Duodenal mucosa (tissue), 2 donors: ENCODE measurements at regions not wholly inside any gene's neighbourhood (a gene's known extent, or its start where the extent isn't known, plus 50 kb on each side); places are given as distances from the start of the nearest gene placed in this dataset.

Source experiments
- H3K27ac ChIP-seq: one replicate; pipeline ENCODE4 v1.7.0; 2013; ENCODE audit warnings: low read depth, low read length
- H3K27me3 ChIP-seq, 2 donors: one replicate each; pipeline ENCODE4 v1.7.0; 2013; ENCODE audit warnings: low read length in 2 of 2, control low read depth in 1 of 2; ENCODE audit not compliant: insufficient read depth in 2 of 2, control insufficient read depth in 1 of 2
- H3K36me3 ChIP-seq, 2 donors: one replicate each; pipeline ENCODE4 v1.7.0; 2013; ENCODE audit warnings: low read length in 2 of 2, control low read depth in 1 of 2; ENCODE audit not compliant: insufficient read depth in 2 of 2, control insufficient read depth in 1 of 2
- H3K4me1 ChIP-seq, 2 donors: one replicate each; pipeline ENCODE4 v1.7.0; 2013; ENCODE audit warnings: low read length in 2 of 2, control low read depth in 1 of 2; ENCODE audit not compliant: insufficient read depth in 2 of 2, control insufficient read depth in 1 of 2
- H3K4me3 ChIP-seq, 2 donors: one replicate each; pipeline ENCODE4 v1.7.0; 2013; ENCODE audit warnings: low read length in 2 of 2, low read depth in 1 of 2
- H3K9ac ChIP-seq, 2 donors: one replicate each; pipeline ENCODE4 v1.7.0; 2013; ENCODE audit warnings: low read length in 2 of 2, low read depth in 1 of 2
- H3K9me3 ChIP-seq, 2 donors: one replicate each; pipeline ENCODE4 v1.7.0; 2013; ENCODE audit warnings: low read length in 2 of 2, control low read depth in 1 of 2; ENCODE audit not compliant: control insufficient read depth in 1 of 2

DNA sequence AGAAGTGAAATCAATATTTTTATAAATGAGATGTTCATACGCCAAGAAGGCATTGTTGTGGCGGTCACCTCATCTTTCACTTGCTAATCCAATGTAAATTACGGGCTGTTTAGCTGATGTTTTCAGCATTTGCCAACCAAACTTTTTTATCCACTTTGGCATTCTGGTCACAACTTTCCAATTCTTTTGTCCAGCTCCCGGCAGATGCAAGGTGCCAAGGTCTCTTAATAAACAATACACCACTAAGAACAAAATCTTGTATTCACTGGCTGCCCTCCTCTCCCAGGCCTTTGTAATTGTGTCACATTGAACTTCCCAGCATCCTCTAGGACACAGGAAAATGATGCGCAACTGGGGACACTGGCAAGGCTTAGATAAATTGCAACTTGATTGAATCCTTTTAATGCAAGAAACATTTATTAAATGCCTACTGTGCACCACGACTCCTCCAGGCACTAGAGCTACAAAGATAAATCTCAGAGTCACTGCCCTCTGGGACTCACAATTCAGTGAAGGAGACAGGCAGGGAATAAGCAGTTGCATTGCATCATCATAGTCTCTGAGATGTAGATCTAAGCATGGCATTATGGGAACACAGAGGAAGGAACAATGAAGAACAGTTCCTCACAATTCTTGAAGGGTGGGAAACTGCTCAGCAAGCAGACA is 165.4 kb upstream of the C16orf82 start:
- no peak overlapping the region for H3K9ac ChIP-seq
- H3K36me3 ChIP-seq = no peaks in the 10 kb centered on the region
- H3K27ac ChIP-seq = no peak overlapping the region
- H3K4me3 ChIP-seq = no peak overlapping the region
- H3K4me1 ChIP-seq = no peaks in the 10 kb centered on the region
- no peaks in the 10 kb centered on the region for H3K27me3 ChIP-seq
- H3K9me3 ChIP-seq = no peaks in the 10 kb centered on the region

GRCh38 chr16:26901983-26902382 is 164.7 kb upstream of the C16orf82 start:
- Histone ChIP-seq H3K27me3 (no peaks in the 10 kb centered on the region), H3K4me3 (no peak overlapping the region), H3K36me3 (no peaks in the 10 kb centered on the region), H3K9me3 (no peaks in the 10 kb centered on the region), H3K4me1 (no peaks in the 10 kb centered on the region), H3K27ac (no peak overlapping the region), H3K9ac (no peak overlapping the region)

GRCh38 chr16:26905336-26905735 is 161.4 kb upstream of the C16orf82 start:
- Histone ChIP-seq H3K4me1 (no peaks in the 10 kb centered on the region), H3K9me3 (no peaks in the 10 kb centered on the region), H3K4me3 (no peak overlapping the region), H3K36me3 (no peaks in the 10 kb centered on the region), H3K27me3 (no peaks in the 10 kb centered on the region), H3K27ac (no peak overlapping the region), H3K9ac (no peak overlapping the region)

GRCh38 chr16:26909623-26910022 is 157.1 kb upstream of the C16orf82 start:
- Histone ChIP-seq H3K9me3 (no peaks in the 10 kb centered on the region), H3K4me1 (no peaks in the 10 kb centered on the region), H3K27me3 (no peaks in the 10 kb centered on the region), H3K36me3 (no peaks in the 10 kb centered on the region), H3K4me3 (no peak overlapping the region), H3K9ac (no peak overlapping the region), H3K27ac (no peak overlapping the region)

GRCh38 chr16:26911436-26911835 is 155.3 kb upstream of the C16orf82 start:
- Histone ChIP-seq H3K9ac (no peak overlapping the region), H3K27ac (no peak overlapping the region), H3K27me3 (no peaks in the 10 kb centered on the region), H3K4me1 (no peaks in the 10 kb centered on the region), H3K9me3 (no peaks in the 10 kb centered on the region), H3K4me3 (no peak overlapping the region), H3K36me3 (no peaks in the 10 kb centered on the region)

DNA sequence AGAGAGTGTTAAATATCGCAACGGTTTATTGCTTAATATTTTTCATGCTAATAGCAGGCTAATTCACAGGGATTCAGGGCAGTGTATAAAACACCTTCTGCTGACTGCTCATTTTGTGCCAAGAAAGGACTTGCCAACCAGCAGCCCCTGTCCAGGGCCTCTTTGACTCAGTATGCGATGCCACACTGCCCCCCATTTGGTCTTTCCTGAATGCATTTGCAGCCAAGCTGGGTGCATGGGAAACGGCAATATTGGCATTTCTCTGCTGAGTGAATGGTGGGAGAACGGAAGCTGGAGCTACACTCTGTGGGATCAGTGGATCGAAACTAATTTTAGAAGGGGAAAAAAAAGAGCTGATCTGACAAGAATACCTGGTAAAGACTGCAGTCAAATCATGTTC is 152.9 kb upstream of the C16orf82 start:
- Histone ChIP-seq H3K9ac (no peak overlapping the region), H3K9me3 (no peaks in the 10 kb centered on the region), H3K36me3 (no peaks in the 10 kb centered on the region)

GRCh38 chr16:26930786-26931581 is 135.7 kb upstream of the C16orf82 start:
- Histone ChIP-seq H3K36me3 (no peaks in the 10 kb centered on the region), H3K9ac (no peak overlapping the region), H3K4me3 (no peak overlapping the region), H3K4me1 (no peaks in the 10 kb centered on the region), H3K9me3 (no peaks in the 10 kb centered on the region), H3K27ac (no peak overlapping the region), H3K27me3 (no peaks in the 10 kb centered on the region)

More for the DNA sequence above, 152.9 kb upstream of the C16orf82 start:
- no peak overlapping the region for H3K4me3 ChIP-seq
- no peak overlapping the region for H3K27ac ChIP-seq
- H3K4me1 ChIP-seq = no peaks in the 10 kb centered on the region
- no peaks in the 10 kb centered on the region for H3K27me3 ChIP-seq

DNA sequence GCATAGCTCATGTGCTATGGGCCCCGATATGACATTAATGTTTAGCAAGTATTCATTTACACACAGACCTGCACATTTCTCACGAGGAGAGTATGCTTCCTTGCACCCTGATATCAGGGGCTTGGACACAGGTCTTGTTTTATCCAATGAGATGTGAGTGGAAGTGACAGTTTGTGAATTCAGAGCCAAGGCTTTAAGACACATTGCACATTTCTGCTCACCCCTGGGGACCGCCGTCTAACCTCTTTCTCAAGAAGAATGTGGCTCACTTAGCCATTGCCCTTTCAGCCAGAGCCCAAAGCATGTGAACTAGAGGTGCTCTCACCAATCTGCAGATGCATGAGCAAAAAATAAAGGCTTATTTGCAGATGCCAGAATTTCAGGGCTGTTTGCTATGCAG is 116.1 kb upstream of the C16orf82 start:
- no peak overlapping the region for H3K9ac ChIP-seq
- H3K27ac ChIP-seq = no peak overlapping the region
- no peaks in the 10 kb centered on the region for H3K4me1 ChIP-seq
- H3K36me3 ChIP-seq = no peaks in the 10 kb centered on the region
- no peak overlapping the region for H3K4me3 ChIP-seq
- no peaks in the 10 kb centered on the region for H3K27me3 ChIP-seq
- no peaks in the 10 kb centered on the region for H3K9me3 ChIP-seq

GRCh38 chr16:26951950-26952349 is 114.8 kb upstream of the C16orf82 start:
- Histone ChIP-seq H3K9me3 (no peaks in the 10 kb centered on the region), H3K36me3 (no peaks in the 10 kb centered on the region), H3K4me3 (no peak overlapping the region), H3K4me1 (no peaks in the 10 kb centered on the region), H3K27me3 (no peaks in the 10 kb centered on the region), H3K9ac (no peak overlapping the region), H3K27ac (no peak overlapping the region)

DNA sequence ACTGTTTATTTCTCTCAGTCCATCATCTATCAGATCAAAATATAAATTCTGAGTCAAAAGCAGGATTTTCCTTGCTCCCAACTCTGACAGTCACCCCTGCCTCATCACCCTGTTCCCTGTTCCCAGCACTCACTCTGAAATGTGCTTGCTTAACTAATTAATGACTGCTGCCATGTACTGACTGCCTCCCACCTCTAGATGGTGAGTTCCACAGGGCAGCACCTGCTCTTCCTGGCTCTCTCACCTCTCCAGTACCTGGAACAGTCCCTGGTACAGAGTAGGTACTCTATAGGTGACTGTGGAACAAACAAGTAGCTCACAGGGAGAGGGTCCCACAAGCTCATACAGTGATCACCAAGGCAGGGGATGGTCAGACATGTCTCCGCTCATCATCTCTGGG is 114.3 kb upstream of the C16orf82 start:
- no peak overlapping the region for H3K9ac ChIP-seq
- no peaks in the 10 kb centered on the region for H3K9me3 ChIP-seq
- H3K27me3 ChIP-seq = no peaks in the 10 kb centered on the region
- H3K4me1 ChIP-seq = no peaks in the 10 kb centered on the region
- no peak overlapping the region for H3K4me3 ChIP-seq
- H3K36me3 ChIP-seq = no peaks in the 10 kb centered on the region
- H3K27ac ChIP-seq = no peak overlapping the region
